ENCODE measurements at regions not wholly inside any gene's neighbourhood (a gene's known extent, or its start where the extent isn't known, plus 50 kb on each side); places are given as distances from the start of the nearest gene placed in this dataset.

- H4K20me1 ChIP-seq (ENCODE audit: insufficient read depth), result no peaks in the 10 kb centered on the region
- DNase-seq (ENCODE audit: low read depth, low spot score), result no peak
- no peak overlapping the region for H3K4me3 ChIP-seq (replicated peaks in 1 of 2; ENCODE audit: low read depth in 1 of 2, low read length in 2 of 2)
- CTCF ChIA-PET, result interaction anchor here (1.2 kb wide), 1 partner anchor 224 kb away, joined by 7 read pairs; no protein-coding TSS in a partner anchor
- no peak overlapping the region for H3K27ac ChIP-seq (ENCODE audit: low read depth, low read length)
- peaks cover 12% of the 10 kb centered on the region; the same call in 1 of the 2 replicates for H3K27me3 ChIP-seq (ENCODE audit: insufficient read depth, low read length)
- RAD21 ChIA-PET (ENCODE audit: low non-redundant PET in 1 of 2, low total read pairs in 2 of 2, uncharacterized antibody in 2 of 2, unreplicated experiment in 2 of 2), result interaction anchor here in 1 of 2 experiments (1.6 to 1.7 kb wide), 2 partner anchors 223 to 225 kb away, joined by 6 read pairs; no protein-coding TSS in a partner anchor
- no peak overlapping the region for H3K4me2 ChIP-seq (ENCODE audit: low read length)
- no peak overlapping the region for H3K9ac ChIP-seq (ENCODE audit: low read length)
- no peak for ATAC-seq
- no peaks in the 10 kb centered on the region for H3K9me2 ChIP-seq (ENCODE audit: insufficient read depth)
- H3K4me1 ChIP-seq (ENCODE audit: control insufficient read depth in 1 of 2, insufficient read depth in 2 of 2, low read length in 2 of 2), result no peaks in the 10 kb centered on the region
- BruUV-seq (replicated peaks), result no TSS peak
- no peaks in the 10 kb centered on the region for H3K36me3 ChIP-seq (ENCODE audit: control insufficient read depth in 1 of 2, insufficient read depth in 2 of 2, low read length in 2 of 2)
- H2AFZ ChIP-seq (ENCODE audit: low read depth, low read length, poor library complexity, severe bottlenecking), result no peak overlapping the region
- POLR2A ChIA-PET, result no interaction called here
- no peaks in the 10 kb centered on the region for H3K79me2 ChIP-seq (ENCODE audit: insufficient read depth, low read length)
- TF ChIP-seq EZH2phosphoT487 (IDR thresholded peaks at IDR 0.05; ENCODE audit: borderline replicate concordance), result no peak
- no peak for TF ChIP-seq YY1 (IDR thresholded peaks at IDR 0.05; ENCODE audit: extremely low read depth, insufficient replicate concordance, low read depth, low read length)
- no peak for TF ChIP-seq POLR2AphosphoS5 (IDR thresholded peaks at IDR 0.05; ENCODE audit: low read depth, low read length)
- no peak for TF ChIP-seq POLR2A (IDR thresholded peaks at IDR 0.05; ENCODE audit: borderline replicate concordance, extremely low read depth, insufficient read depth, insufficient read length)
- no peak for TF ChIP-seq ZBTB33 (IDR thresholded peaks at IDR 0.05; ENCODE audit: extremely low read depth, insufficient replicate concordance, low read length)
- intact Hi-C loops (cut with micrococcal nuclease), result no loop called here
- H3K9me3 ChIP-seq (ENCODE audit: control insufficient read depth in 1 of 2, insufficient read depth in 1 of 2, low read depth in 1 of 2, low read length in 2 of 2), result no peaks in the 10 kb centered on the region
These were observed 125.7 kb upstream of the CHST15 start for GRCh38 chr10:124219062-124219461.
